ENCODE measurements at regions not wholly inside any gene's neighbourhood (a gene's known extent, or its start where the extent isn't known, plus 50 kb on each side); places are given as distances from the start of the nearest gene placed in this dataset.

DNA sequence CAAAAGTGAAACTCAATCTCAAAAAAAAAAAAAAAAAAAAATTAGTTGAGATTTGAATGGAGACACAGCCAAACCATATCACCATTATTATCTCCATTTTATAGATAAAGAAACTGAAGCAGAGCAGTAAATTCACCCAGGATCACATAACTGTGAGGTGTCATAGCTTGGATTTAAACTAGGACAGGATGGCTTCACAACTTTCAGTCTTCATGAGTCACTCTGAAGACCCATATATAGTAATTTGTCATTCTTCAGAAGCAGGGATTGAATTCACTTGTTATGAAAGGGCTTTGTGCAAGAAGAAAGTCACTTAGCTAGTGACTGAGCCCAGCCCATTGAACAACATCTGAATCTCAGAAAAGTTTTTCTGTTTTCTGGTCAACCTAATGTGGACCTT lies 60.5 kb upstream of the LRIG1 start:
- no peak overlapping the region for H3K4me3 Mint-ChIP-seq
- peaks cover 6% of the 10 kb centered on the region for H3K36me3 Mint-ChIP-seq (ENCODE audit: low read depth)
- H3K27me3 Mint-ChIP-seq (ENCODE audit: low read depth), result no peaks in the 10 kb centered on the region
- H3K4me1 Mint-ChIP-seq, result peaks cover 12% of the 10 kb centered on the region
- no peak overlapping the region for H3K27ac Mint-ChIP-seq (ENCODE audit: unreplicated experiment)
- no peak for DNase-seq (ENCODE audit: low read depth, low spot score)
- peaks cover 5% of the 10 kb centered on the region for H3K9me3 Mint-ChIP-seq
- no peak for TF ChIP-seq CTCF (conservative IDR thresholded peaks at IDR 0.05)

DNA sequence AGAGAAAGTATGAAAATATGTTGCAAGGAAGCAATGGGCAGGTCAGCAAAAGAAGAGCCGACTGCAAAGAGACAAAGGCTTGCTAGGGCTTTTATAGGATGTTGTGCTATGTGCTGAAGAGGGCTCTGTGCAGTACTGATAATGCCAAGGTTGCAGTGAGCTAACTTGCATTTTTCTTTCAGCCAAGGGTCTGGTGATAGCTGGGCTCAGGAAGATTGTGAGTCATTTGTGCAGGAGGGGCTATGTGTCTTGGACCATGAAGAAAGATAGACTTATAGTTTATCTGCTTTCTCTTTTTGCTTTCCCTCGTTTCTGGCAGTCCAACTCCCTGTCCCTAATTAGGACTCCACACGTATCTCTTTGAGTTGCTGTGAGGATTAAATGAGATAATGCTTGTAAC lies 64.5 kb upstream of the LRIG1 start:
- Mint-ChIP-seq H3K27me3 (ENCODE audit: low read depth) (no peaks in the 10 kb centered on the region), H3K27ac (ENCODE audit: unreplicated experiment) (no peak overlapping the region), H3K4me1 (peaks cover 29% of the 10 kb centered on the region), H3K36me3 (ENCODE audit: low read depth) (peaks cover 5% of the 10 kb centered on the region), H3K9me3 (peaks cover 11% of the 10 kb centered on the region), H3K4me3 (no peak overlapping the region)
- TF ChIP-seq CTCF (conservative IDR thresholded peaks at IDR 0.05), result no peak
- DNase-seq (ENCODE audit: low read depth, low spot score), result no peak

- no peaks in the 10 kb centered on the region for H3K36me3 Mint-ChIP-seq (ENCODE audit: low read depth)
- peaks cover 6% of the 10 kb centered on the region for H3K9me3 Mint-ChIP-seq
- no peaks in the 10 kb centered on the region for H3K27me3 Mint-ChIP-seq (ENCODE audit: low read depth)
- H3K27ac Mint-ChIP-seq (ENCODE audit: unreplicated experiment), result no peak overlapping the region
- DNase-seq (ENCODE audit: low read depth, low spot score), result no peak
- no peak overlapping the region for H3K4me3 Mint-ChIP-seq
- no peak for TF ChIP-seq CTCF (conservative IDR thresholded peaks at IDR 0.05)
- H3K4me1 Mint-ChIP-seq, result peaks cover 33% of the 10 kb centered on the region
These were observed 66.3 kb upstream of the LRIG1 start for GRCh38 chr3:66567077-66567476.

- no peaks in the 10 kb centered on the region for H3K36me3 Mint-ChIP-seq (ENCODE audit: low read depth)
These were observed 71.4 kb upstream of the LRIG1 start for GRCh38 chr3:66572090-66572675.

GRCh38 chr3:66572938-66573710 lies 72.3 kb upstream of the LRIG1 start:
- no peak overlapping the region for H3K4me3 Mint-ChIP-seq
- peak; percentile 62 for TF ChIP-seq CTCF (conservative IDR thresholded peaks at IDR 0.05)
- peak; percentile 46 for DNase-seq (ENCODE audit: low read depth, low spot score)
- H3K27me3 Mint-ChIP-seq (ENCODE audit: low read depth), result no peaks in the 10 kb centered on the region
- H3K4me1 Mint-ChIP-seq, result peaks cover 40% of the 10 kb centered on the region
- H3K9me3 Mint-ChIP-seq, result peaks cover 6% of the 10 kb centered on the region
- no peak overlapping the region for H3K27ac Mint-ChIP-seq (ENCODE audit: unreplicated experiment)
- H3K36me3 Mint-ChIP-seq (ENCODE audit: low read depth), result no peaks in the 10 kb centered on the region

More at GRCh38 chr3:66572090-66572675, 71.4 kb upstream of the LRIG1 start:
- Mint-ChIP-seq H3K4me3 (peak overlapping the region; percentile 20), H3K9me3 (peaks cover 6% of the 10 kb centered on the region), H3K27ac (ENCODE audit: unreplicated experiment) (peak overlapping the region; percentile 2), H3K4me1 (peaks cover 35% of the 10 kb centered on the region), H3K27me3 (ENCODE audit: low read depth) (no peaks in the 10 kb centered on the region)
- no peak for TF ChIP-seq CTCF (conservative IDR thresholded peaks at IDR 0.05)
- DNase-seq (ENCODE audit: low read depth, low spot score), result no peak
